GM19099 (cell line): ENCODE measurements at regions not wholly inside any gene's neighbourhood (a gene's known extent, or its start where the extent isn't known, plus 50 kb on each side); places are given as distances from the start of the nearest gene placed in this dataset.

Experiments
- POLR2A ChIP-seq: IDR thresholded peaks from 3 replicates; pipeline ENCODE4 v1.6.1; 2011; ENCODE audit warnings: low read depth; ENCODE audit not compliant: insufficient read length; ENCODE audit errors: extremely low read depth

GRCh38 chr9:99479929-99480328, 257.8 kb downstream of the SEC61B start:
- TF ChIP-seq POLR2A = no peak

DNA sequence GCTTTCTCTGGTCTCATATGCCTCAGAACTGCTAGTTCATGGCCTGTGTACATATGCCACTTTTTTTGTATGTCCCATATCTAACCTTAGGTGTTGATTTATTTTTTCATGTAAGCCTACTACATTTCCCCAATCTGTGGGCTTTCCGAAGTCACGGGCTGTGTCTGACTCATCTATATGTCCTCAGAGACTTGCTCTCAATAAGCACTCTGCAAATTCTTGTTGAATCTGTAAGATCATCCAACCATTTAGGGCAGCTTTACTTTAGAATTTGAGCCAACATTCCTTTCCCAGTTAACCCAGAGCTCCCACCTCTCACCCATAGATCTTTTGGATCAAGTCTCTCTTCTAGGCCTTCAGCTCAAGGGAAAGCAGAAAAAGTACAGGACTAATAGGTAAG, 263.4 kb downstream of the SEC61B start:
- TF ChIP-seq POLR2A = no peak

DNA sequence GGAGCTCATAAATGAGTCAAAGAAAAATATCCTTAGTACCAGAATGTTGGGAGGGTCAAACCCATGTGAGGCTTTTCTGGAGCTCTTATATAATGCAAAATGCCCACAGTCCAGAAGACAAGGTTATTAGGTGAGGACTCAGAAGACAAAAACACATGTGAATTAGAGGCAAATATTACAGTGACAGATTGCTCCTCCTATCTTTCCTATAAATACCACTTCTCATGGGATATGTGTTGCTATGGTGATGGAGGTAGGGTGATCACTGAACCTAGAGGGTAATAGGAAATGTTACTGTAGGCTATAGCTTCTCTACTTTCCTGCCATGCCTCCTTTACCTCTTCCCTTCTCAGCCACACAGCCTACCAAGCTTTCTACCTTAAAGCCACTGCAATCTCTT, 264.6 kb downstream of the SEC61B start:
- TF ChIP-seq POLR2A = no peak

DNA sequence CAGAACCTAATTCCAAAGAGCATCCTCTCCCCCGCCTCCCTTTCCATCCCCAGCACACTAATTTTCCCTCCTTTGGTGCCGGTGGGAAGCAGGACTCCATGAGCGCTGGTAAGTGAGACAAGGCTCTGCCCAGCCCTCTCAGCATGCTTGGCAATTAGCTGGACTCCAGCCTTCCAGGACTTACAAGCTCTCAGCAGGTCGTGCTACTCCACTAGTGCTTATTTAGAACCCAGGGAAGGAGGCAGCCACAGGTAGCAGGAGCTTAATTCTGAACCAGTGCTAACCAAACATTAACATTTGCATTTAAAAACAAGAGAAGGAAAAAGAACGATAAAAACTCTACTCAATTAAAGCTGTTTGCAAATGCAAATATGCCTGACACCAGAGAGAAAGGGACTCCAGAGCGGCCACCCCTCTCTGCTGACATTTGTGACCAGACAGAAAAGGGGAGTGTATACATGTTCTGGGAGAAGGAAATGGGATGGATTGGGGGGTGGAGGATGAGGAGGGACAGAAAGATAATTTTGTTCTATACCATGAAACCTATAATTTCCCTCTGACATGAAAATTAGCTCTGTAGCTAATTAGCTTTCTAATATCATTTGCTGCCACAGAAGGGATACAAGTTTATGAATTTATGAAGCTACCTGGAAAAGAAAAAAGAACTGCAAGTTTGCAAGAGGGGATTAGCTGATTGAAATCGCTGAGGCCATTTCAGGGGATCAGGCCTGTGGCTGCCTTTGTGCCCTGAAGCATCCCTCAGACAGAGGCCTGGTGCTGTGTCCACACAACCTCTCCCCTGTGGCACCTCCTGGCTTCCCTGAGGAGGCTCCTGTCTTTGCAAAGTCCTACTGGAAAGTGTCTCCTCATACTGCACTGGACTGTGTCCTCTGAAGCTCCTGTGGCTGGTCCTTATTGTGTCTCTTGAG, 266.3 kb downstream of the SEC61B start:
- TF ChIP-seq POLR2A = no peak

GRCh38 chr9:99489060-99489413, 267.0 kb downstream of the SEC61B start:
- TF ChIP-seq POLR2A = no peak

DNA sequence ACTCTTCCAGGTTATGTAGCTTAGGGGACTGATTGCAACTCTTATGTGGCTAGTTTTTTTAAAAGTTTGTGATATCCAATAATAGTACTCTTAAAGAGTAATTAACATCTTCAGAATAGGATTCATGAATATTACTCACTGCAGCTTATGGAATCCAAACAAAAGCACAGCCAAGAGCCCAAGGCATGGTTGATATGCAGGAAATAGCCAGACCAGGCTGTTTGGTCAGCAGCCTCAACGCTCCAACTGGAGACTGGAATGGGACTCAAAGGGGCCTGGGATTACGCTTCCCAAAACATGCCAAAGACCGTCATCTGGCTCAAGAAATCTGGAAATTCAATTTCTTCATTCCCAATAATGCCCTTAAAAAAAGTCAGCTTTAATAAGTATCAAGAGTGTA, 268.6 kb downstream of the SEC61B start:
- no peak for TF ChIP-seq POLR2A

DNA sequence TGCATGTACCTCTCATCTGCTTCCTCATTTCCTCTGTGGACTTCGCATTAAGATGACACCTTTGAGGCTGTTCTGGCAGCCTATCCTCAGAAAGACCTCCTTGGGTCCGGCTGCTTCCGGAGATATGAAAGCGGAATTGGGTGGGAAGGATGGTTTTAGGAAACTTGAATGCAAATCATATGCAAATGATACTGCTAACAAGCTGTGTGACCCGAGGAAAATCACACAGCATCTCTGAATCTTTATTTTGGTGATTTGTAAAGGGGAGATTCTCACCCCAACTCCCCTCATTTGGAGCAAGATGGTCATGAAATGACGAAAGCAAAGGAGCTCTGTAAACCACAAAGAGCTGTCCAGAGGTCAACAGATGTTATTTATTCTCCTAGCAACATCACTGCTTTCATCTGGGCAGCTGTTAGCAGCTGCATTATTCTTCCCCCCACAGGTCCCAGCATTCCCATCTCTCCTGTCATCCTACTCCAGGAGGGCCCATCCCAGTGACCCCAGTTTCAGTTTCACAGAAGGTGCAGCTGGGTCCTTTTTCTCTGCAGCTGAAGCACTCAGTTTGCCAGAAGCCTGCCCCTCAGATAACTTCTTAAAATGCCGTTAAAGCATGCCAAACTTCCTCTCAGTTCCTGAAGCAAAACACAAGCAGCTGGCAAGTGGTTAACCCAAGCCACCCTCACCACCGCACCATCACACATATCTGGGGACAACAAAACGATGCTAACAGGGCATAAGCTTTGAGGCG, 269.5 kb downstream of the SEC61B start:
- no peak for TF ChIP-seq POLR2A

- TF ChIP-seq POLR2A = no peak
Measured at GRCh38 chr9:99497641-99498040, 275.6 kb downstream of the SEC61B start.

- TF ChIP-seq POLR2A = no peak
Measured at GRCh38 chr9:99505936-99506335, 283.9 kb downstream of the SEC61B start.

- TF ChIP-seq POLR2A = no peak
Measured at GRCh38 chr9:99506747-99507348, 284.8 kb downstream of the SEC61B start.

- no peak for TF ChIP-seq POLR2A
Measured at GRCh38 chr9:99509065-99509745, 287.1 kb downstream of the SEC61B start.

GRCh38 chr9:99509900-99510535, 287.9 kb downstream of the SEC61B start:
- no peak for TF ChIP-seq POLR2A

- TF ChIP-seq POLR2A = no peak
Measured at GRCh38 chr9:99511723-99512122, 289.6 kb downstream of the SEC61B start.

DNA sequence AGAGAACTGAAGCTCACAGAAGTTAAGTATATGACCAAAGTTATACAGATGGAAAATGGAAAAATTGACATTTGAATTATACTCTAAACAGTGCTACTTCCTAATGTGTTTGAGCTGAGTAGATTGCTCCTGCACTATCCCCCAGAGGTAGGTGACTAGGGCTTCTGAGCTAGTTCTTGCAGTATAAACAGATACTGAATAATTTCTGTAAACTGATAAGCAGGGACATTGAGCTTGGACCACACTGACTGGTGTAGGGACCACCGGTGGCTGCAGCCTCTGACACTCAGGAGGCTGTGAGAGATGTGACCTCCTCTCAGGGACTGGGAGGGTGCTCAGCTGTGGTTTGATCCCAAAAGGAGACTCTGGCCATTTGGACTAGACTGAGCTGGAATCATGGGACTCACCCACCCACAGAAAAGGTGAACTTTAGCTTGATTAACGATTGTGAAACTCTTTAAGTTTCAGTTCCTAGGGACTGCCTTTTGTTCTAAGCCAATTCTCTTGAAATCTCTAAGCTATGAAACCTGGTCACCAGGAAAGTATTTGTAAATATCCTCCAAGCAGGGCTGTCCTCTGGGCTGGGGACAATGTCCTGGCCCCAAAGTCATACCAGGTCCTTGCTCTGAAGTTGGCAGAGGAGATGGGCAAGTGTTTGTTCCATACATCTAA, 291.5 kb downstream of the SEC61B start:
- no peak for TF ChIP-seq POLR2A

GRCh38 chr9:99515093-99515492, 293.0 kb downstream of the SEC61B start:
- TF ChIP-seq POLR2A = no peak
